Islet of Langerhans (tissue), 1 donor: ENCODE measurements at regions not wholly inside any gene's neighbourhood (a gene's known extent, or its start where the extent isn't known, plus 50 kb on each side); places are given as distances from the start of the nearest gene placed in this dataset.
A peak's percentile ranks its signal among the peaks of the same experiment; 100 is the strongest.
"Not testable (repeated sequence)": the region's sequence is repeated elsewhere in the genome, so short reads cannot be mapped to it uniquely, and the experiment has no call there.

ENCODE experiments used
- FAIRE-seq: peaks from one replicate; lab custom pipeline; 2011; peaks lifted over from hg19 to GRCh38; lab: Jason Lieb, UNC

DNA sequence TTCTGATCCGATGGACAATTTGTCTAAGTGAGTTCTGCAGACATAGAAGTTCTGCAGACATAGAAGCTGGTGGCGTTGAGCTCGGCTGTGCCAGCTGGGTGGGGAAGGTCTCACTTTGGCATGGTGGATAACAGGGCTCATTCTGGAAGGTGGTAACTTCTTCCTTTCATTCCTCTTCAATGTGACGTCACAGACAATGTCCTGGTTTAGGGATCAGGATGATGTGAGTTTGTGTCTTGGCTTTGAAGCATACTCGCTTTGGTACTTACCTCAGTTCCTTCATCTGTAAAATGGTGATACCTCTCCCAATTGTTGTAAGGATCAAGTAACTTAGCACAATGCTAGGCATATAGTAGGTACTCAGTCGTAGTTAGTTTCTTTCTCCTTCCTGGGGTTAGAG lies 408.8 kb upstream of the ASIC2 start:
- FAIRE-seq, result no peak

DNA sequence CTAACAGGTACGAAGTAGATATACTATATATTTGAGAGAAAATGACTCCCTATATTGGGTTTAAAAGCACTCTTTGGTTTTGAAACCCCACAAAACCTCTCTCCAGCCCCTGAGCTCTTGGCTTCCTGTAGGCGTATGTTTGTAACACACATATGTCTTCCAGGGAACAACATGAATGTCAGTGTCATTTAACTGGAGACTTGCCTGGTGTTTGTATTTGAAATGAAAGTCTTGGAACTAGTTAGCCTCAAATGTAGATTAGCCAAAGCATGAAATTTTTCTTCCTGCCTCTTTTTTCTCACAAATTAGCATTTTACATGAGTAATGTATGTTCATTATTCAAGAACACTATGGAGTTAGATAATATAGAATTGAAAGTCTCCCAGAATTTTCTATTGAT lies 411.8 kb upstream of the ASIC2 start:
- FAIRE-seq, result no peak

GRCh38 chr17:33709881-33710280 lies 416.8 kb upstream of the ASIC2 start:
- no peak for FAIRE-seq

DNA sequence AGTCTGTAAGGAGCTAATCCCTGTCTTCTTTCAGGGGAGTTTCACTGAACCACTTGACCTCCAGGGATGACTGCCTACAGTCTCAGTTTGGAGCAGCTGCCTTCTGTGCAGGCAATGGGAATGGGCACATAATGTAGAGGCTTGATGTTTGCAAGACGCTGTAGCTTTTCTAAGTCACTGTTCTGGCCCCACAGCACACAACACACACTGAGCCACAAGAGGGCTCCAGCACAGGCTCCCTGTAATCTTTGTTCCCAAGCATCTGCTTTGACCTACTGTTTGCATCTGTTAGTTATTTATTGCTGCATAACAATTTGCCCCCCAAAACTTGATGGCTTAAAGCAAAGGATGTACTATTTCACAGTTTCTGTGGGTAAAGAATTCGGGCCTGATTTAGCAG lies 419.0 kb upstream of the ASIC2 start:
- FAIRE-seq, result no peak

GRCh38 chr17:33716957-33717356 lies 423.9 kb upstream of the ASIC2 start:
- no peak for FAIRE-seq

DNA sequence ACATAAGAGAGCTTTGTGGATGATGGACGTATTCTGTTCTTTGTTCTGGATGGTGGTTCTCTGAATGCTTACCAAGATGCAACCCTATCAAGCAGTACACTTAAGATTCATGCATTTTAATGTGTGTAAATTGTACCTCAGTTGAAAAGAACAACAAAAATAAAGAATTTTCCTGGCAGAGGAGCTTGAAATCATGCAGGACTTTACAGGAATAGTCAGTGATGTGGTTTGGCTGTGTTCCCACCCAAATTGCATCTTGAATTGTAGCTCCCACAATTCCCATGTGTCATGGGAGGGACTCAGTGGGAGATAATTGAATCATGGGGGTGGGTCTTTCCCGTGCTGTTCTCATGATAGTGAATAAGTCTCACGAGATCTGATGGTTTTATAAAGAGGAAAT lies 430.6 kb upstream of the ASIC2 start:
- not testable (repeated sequence) for FAIRE-seq

DNA sequence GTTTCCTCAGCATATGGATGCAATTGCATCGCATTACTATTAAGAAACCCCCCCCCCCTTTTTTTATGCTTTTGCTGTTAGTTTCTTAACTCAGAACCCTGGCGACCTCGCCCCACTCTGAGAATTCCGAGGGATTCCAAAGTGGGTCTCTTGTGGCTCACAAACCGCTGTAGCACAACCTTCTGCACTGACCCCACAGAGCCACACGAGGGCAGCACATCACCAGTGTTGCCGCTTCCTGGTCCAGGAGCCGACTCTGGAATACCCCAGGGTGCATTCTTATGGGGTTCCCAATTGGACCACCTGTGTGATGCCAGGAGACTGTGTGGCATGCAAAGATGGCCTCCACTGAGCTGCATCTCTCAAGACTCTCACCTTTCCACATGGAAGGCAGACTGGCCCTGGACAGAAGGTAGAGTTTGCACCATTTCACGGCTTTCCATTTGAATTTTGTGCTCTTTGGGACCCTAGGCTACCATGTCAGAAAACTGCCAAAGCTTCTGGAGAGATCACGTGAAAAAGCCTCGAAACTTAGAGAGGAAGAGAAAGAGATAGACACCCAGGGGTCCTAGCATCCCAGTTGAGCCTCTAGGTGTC lies 432.7 kb upstream of the ASIC2 start:
- FAIRE-seq, result no peak

DNA sequence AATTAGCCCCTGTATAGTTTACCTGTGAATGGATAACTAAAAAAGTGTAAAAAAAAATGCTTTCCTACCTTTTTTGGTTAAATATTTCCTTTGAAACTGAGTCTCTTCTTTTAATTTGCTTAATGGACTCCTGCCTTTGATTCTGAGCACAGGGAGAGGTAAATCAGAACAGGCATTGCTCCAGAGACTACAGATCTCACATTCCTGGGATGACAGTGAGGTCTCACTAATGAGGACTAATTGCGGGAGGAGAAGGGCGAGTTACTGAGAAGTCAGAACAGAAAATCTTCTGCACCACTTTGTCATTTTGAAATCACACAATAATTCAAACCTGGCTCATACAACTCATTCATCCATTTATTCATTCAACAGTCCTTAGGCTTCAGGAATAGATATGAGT lies 437.0 kb upstream of the ASIC2 start:
- FAIRE-seq, result no peak

- FAIRE-seq, result no peak
These were observed 439.0 kb upstream of the ASIC2 start for GRCh38 chr17:33732116-33732515.

DNA sequence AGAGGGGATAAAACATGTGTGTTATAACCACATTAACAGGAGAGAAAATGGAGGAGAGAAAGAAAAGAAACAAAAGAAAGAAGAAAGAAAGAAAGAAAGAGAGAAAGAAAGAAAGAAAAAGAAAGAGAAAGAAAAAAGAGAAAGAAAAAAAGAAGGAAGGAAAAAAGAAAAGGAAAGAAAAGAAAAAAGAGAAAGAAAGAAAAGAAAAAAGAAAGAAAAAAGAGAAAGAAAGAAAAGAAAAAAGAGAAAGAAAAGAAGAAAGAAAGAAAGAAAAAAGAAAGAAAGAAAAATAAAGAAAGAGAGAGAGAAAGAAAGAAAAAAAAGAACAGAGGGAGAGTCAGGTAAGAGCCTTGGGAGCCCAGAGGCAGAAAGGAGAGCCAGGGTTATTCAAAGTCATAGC lies 446.6 kb upstream of the ASIC2 start:
- no peak for FAIRE-seq

GRCh38 chr17:33745047-33745760 lies 452.1 kb upstream of the ASIC2 start:
- no peak for FAIRE-seq

DNA sequence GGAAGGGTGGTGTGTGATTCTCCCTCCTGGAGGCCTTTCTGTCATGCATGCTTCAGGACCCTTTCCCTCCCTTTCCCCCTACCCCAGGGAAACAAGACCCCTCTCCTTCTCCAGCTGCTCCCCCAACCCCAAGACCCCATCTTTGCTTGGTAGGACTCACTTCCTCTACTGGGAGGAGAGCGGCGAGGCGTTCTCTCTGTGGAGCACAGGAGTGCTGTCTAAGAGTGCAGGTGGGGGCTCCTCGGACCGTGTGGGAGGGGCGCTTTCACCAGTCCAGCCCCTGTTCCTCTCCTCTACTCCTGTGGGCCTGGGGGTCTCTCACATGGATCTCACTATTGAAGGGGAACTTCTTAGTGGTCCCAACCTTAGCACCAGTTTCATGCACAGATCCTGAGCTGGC lies 456.1 kb upstream of the ASIC2 start:
- FAIRE-seq, result no peak

DNA sequence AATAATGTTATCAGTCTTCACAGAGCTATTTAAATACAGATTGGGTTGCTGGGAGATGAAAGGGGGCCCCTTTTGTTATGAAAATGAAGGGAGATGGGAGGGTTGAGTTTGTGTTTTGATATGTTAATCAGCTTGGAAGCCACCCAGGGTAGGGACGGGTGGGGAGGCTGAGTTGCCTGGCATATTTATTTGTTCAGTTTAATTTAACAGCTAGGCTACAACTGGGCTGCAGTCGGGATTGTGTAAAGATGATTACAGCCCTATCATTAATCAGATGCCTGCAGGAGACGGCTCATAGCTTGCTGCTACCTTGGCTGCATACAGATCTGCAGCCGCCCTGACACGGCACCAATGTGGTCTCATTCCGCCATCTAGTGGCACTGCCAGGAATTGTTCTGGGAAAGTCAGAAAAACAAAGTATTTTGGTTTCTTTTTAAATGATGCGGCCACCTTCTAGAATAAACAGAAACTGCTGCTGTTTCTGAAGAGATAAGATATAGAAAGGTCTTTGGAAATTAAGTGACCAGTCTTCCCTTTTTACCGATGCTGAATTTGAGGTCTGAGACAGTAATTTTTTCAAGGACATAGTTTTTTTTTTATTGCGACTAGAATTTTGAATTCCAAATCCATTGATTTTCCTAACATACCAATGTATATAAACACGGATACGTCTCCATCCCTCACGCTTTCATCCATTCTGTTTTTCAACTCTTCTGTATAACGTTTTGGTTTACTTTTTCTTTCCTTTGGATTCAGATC lies 458.0 kb upstream of the ASIC2 start:
- FAIRE-seq, result peak; percentile 87

GRCh38 chr17:33751702-33752065 lies 458.6 kb upstream of the ASIC2 start:
- no peak for FAIRE-seq

DNA sequence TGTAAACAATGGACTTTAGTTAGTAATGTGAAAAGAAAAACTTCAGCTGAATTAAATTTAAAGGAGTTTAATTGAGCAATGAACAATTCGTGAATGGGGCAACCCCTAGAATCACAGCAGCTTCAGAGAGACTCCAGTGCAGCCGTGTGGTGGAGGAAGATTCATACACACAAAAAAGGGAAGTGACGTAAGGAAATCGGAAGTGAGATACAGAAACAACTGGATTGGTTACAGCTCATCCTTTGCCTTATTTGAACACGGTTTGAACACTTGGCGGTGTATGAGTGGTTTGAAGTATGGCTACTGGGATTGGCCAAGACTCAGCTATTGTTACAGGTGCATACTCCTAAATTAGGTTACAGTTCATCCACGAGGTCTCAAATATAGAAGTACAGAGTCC lies 460.4 kb upstream of the ASIC2 start:
- no peak for FAIRE-seq

DNA sequence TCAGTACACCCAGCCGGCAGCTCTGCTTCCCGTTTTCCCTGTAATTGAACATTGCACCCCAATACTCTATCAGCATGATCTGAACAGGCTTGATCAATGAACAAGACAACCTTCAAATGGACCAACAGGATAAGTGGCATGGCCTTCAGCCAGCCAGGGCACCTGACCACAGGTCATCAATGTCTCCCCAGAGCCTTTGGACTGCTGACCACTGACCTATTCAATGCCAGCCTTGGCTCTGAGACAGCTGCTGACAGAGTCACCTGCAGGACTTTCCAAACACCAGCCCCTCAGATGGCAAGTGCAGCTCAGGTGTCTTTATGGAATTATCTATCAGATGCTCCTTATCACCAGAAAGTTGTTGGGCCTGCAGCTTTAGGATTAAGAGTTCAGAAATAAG lies 462.9 kb upstream of the ASIC2 start:
- no peak for FAIRE-seq

GRCh38 chr17:33765871-33766270 lies 472.8 kb upstream of the ASIC2 start:
- FAIRE-seq, result no peak

DNA sequence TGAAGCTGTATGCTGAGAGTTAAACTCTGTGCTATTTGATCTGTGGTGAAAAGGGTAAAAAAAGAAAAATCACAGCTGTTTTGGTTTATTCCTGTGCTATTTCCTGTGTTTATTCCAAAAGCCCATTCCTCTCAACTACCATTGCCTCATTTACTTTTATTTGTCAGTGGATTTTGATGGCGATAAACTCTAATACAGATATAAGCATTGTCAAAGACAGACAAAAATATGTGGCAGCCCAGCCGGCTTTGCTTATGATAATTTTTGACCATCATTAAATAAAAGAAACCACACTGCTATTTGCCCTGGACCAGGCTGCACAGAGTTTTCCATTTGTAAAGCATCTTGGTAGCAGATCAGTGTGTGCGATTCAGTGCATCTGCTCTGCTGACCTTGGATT lies 473.6 kb upstream of the ASIC2 start:
- no peak for FAIRE-seq

DNA sequence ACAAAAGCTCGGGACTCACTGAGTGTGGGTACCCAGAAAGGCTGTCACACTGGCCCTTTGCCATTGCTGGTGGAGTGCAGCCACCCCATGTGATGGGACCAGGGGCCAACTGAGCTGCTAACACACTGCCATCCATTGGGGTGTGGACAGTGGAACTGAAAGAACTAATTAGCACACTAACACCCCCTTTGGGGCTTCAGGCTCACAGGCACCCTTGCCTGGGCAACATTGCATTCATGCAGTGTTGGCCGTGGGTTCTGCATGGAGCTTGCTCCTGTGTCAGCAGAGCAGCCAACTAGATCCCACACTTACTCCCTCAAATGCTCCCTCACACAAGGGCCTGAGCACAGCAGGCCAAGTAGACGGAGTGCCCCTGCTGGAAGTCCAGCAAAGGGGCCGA lies 476.0 kb upstream of the ASIC2 start:
- FAIRE-seq, result no peak

DNA sequence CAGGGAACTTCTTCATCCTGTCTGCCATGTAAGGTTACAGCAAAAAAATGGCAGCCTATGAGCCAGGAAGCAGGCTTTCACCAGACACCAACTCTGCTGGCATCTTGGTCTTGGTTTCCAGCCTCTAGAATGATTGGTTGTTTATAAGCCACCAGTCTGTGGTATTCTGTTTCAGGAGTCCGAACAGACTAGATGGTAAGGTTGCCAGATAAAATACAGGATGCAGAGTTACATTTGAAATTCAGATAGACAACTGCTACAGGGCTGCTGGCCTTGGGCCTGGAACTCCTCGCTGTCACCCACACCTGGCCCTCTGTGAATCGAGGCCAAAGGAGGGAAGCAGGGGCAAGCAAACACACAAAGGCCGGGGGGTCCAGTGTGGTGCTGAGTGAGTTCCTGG lies 478.8 kb upstream of the CCL2 start:
- no peak for FAIRE-seq

DNA sequence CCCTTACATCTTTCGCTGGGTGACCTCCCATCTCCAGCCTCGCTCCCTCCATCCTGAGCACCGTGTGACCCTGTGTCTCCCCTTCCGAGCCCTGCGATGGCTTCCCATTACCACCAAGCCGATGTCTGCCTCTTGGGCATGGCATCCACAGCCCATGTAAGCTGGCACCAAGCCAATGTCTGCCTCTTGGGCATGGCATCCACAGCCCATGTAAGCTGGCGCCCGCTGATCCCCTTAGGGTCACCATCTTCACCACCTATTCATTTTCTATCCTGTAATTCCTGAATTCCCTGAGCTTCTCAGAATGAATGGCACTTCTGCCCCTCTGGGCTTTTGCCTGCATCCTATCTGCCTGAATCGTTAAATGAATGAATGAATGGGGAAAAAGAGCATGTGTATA lies 478.2 kb upstream of the CCL2 start:
- no peak for FAIRE-seq

DNA sequence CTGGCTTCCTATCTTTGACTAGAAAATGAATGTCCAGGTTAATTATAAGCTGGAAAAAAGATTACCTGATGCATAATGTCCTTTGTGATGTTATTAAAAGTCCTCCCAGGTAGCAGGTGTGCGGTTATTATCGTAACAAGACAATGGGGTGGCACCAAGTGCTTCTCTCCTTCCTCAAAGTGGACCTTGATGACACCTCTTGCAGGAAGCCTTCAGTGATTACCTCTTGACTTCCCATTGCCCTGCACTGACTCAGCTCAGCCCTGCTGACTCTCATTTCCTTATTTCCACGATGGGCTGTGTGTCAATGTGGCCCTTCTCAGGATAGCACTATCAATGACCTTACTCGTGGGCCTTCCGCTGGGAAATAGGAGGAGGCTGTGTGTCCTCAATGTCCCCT lies 477.4 kb upstream of the CCL2 start:
- no peak for FAIRE-seq

GRCh38 chr17:33778505-33779233 lies 476.4 kb upstream of the CCL2 start:
- no peak for FAIRE-seq
